Retinal pigment epithelial cell (primary cell): ENCODE measurements at regions not wholly inside any gene's neighbourhood (a gene's known extent, or its start where the extent isn't known, plus 50 kb on each side); places are given as distances from the start of the nearest gene placed in this dataset.

Experiments
- DNase-seq: peaks from one replicate; pipeline ENCODE4 v3.0.0-alpha.2; 2010; ENCODE audit warnings: low read depth
- H3K4me3 ChIP-seq: 2 replicates; pipeline ENCODE4 v1.5.1; 2011; ENCODE audit warnings: mild to moderate bottlenecking, low read length, control low read depth, moderate library complexity
- TF ChIP-seq, protein P1 (sequence below): conservative IDR thresholded peaks from 2 replicates; pipeline ENCODE4 v1.5.1; 2011; ENCODE audit warnings: low read depth, low read length, control low read depth, inconsistent platforms

GRCh38 chr4:84403656-84404055 lies 95.4 kb downstream of the NKX6-1 start:
- TF ChIP-seq, protein P1, sequence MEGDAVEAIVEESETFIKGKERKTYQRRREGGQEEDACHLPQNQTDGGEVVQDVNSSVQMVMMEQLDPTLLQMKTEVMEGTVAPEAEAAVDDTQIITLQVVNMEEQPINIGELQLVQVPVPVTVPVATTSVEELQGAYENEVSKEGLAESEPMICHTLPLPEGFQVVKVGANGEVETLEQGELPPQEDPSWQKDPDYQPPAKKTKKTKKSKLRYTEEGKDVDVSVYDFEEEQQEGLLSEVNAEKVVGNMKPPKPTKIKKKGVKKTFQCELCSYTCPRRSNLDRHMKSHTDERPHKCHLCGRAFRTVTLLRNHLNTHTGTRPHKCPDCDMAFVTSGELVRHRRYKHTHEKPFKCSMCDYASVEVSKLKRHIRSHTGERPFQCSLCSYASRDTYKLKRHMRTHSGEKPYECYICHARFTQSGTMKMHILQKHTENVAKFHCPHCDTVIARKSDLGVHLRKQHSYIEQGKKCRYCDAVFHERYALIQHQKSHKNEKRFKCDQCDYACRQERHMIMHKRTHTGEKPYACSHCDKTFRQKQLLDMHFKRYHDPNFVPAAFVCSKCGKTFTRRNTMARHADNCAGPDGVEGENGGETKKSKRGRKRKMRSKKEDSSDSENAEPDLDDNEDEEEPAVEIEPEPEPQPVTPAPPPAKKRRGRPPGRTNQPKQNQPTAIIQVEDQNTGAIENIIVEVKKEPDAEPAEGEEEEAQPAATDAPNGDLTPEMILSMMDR, result no peak
- no peak overlapping the region for H3K4me3 ChIP-seq
- no peak for DNase-seq

DNA sequence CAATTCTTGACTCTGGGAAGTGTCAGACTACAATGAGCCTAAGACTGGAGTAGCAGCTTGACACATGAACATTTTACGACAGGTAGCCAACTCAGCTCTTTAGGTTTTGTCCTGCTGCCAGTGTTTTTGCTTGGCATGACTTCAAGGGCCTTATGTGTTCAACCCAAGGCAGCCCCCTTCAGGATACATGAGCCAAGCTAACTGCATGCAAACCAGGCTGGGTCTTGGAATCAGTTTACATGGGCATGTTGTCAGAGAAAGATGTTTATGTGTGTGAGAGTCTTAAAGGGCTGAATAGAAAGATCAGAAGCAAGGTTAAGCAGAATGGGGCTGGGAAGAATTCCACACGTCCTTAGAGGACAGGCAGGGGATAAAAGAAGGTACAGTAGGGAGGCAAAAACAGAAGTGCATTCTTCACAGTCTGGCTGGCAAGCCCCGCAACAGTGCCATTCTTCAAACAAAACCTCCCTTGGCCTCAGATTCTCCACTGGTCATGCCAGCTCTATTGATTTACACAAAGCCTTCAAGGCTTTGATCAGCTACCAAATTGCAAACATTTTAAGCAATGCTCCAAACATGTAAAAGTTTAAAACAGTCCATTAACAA lies 97.3 kb downstream of the NKX6-1 start:
- TF ChIP-seq, protein P1, result peak; percentile 27
- H3K4me3 ChIP-seq, result no peak overlapping the region
- no peak for DNase-seq

- TF ChIP-seq, protein P1, result no peak
- no peak overlapping the region for H3K4me3 ChIP-seq
- no peak for DNase-seq
These were observed 104.7 kb downstream of the NKX6-1 start for GRCh38 chr4:84394386-84394785.

- TF ChIP-seq, protein P1, result no peak
- DNase-seq, result no peak
- no peak overlapping the region for H3K4me3 ChIP-seq
These were observed 106.0 kb downstream of the NKX6-1 start for GRCh38 chr4:84392951-84393590.

DNA sequence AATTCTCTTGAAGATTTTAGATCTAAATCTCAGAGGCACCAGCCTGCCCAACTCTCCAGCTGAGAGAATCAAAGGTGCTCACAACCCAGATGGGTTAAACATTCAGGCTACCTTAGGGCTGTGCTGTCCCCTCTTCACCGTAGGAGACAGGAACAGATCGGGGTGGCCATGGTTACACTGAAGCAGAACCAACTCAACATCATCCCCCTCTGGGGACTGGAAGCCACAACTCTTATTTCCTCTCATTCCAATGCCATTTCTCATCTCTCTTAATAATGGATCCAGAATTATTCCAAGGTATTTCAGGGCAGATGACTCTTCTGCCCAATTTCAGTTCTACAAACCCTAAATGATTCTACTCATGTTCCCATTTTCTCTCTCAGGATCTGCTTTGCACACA lies 109.7 kb downstream of the NKX6-1 start:
- DNase-seq, result no peak
- TF ChIP-seq, protein P1, result no peak
- no peak overlapping the region for H3K4me3 ChIP-seq

GRCh38 chr4:84385203-84385602 lies 113.9 kb downstream of the NKX6-1 start:
- H3K4me3 ChIP-seq, result no peak overlapping the region
- TF ChIP-seq, protein P1, result no peak
- DNase-seq, result no peak

GRCh38 chr4:84384801-84385200 lies 114.3 kb downstream of the NKX6-1 start:
- no peak overlapping the region for H3K4me3 ChIP-seq
- TF ChIP-seq, protein P1, result no peak

More at GRCh38 chr4:84384801-84385200, 114.3 kb downstream of the NKX6-1 start:
- no peak for DNase-seq
